SU-DHL-6 (cell line): ENCODE measurements at regions not wholly inside any gene's neighbourhood (a gene's known extent, or its start where the extent isn't known, plus 50 kb on each side); places are given as distances from the start of the nearest gene placed in this dataset.

Experiments
- CTCF ChIP-seq: fragments of 200-600 bp; sonication (generic); IDR thresholded peaks from one replicate; pipeline ENCODE4 v1.5.1; 2017; ENCODE audit warnings: antibody characterized with exemption, mild to moderate bottlenecking, low read length, moderate library complexity; ENCODE audit not compliant: insufficient read depth, poor library complexity, severe bottlenecking
- EZH2phosphoT487 ChIP-seq: fragments of 200-600 bp; sonication (generic), shearing (Covaris generic); conservative IDR thresholded peaks from 2 replicates; pipeline ENCODE4 v1.6.1; 2018; ENCODE audit warnings: mild to moderate bottlenecking, antibody characterized with exemption, low read length, moderate library complexity, mixed read lengths

- TF ChIP-seq CTCF (no peak), EZH2phosphoT487 (no peak)
Observed at GRCh38 chr3:83633758-83634157, 1325.0 kb upstream of the CADM2 start.
